Activated CD4-positive, alpha-beta memory T cell treated with anti-CD3 and anti-CD28 coated beads, Interleukin-2, amount 10 ng/mL, durations not matched to agents 7 days and 5 days (primary cell): ENCODE measurements at regions not wholly inside any gene's neighbourhood (a gene's known extent, or its start where the extent isn't known, plus 50 kb on each side); places are given as distances from the start of the nearest gene placed in this dataset.

Experiments used
- CTCF ChIA-PET: fragments of 350-600 bp; sonication (Branson Sonifier 250); formaldehyde crosslinking; loops from one replicate; lab custom pipeline; 2021; ENCODE audit warnings: antibody characterized with exemption, inconsistent platforms; lab: Charles Lee
- POLR2A ChIA-PET: fragments of 350-600 bp; sonication (Branson Sonifier 250); formaldehyde crosslinking; loops from one replicate; lab custom pipeline; 2021; ENCODE audit warnings: antibody characterized with exemption; lab: Charles Lee
- DNase-seq: peaks from one replicate; pipeline ENCODE4 v3.0.0-alpha.2; 2020
- H3K27ac Mint-ChIP-seq: one replicate; pipeline ENCODE4 v1.8.0; 2021; ENCODE audit warnings: mild to moderate bottlenecking, mixed read lengths
- H3K27me3 Mint-ChIP-seq: one replicate; pipeline ENCODE4 v1.8.0; 2021; ENCODE audit warnings: mixed read lengths
- H3K36me3 Mint-ChIP-seq: one replicate; pipeline ENCODE4 v1.8.0; 2021; ENCODE audit warnings: low read depth, mixed read lengths
- H3K4me1 Mint-ChIP-seq: one replicate; pipeline ENCODE4 v1.8.0; 2021; ENCODE audit warnings: mixed read lengths
- H3K4me3 Mint-ChIP-seq: one replicate; pipeline ENCODE4 v1.8.0; 2021; ENCODE audit warnings: mild to moderate bottlenecking, mixed read lengths
- H3K9me3 Mint-ChIP-seq: one replicate; pipeline ENCODE4 v1.8.0; 2021; ENCODE audit warnings: mixed read lengths

DNA sequence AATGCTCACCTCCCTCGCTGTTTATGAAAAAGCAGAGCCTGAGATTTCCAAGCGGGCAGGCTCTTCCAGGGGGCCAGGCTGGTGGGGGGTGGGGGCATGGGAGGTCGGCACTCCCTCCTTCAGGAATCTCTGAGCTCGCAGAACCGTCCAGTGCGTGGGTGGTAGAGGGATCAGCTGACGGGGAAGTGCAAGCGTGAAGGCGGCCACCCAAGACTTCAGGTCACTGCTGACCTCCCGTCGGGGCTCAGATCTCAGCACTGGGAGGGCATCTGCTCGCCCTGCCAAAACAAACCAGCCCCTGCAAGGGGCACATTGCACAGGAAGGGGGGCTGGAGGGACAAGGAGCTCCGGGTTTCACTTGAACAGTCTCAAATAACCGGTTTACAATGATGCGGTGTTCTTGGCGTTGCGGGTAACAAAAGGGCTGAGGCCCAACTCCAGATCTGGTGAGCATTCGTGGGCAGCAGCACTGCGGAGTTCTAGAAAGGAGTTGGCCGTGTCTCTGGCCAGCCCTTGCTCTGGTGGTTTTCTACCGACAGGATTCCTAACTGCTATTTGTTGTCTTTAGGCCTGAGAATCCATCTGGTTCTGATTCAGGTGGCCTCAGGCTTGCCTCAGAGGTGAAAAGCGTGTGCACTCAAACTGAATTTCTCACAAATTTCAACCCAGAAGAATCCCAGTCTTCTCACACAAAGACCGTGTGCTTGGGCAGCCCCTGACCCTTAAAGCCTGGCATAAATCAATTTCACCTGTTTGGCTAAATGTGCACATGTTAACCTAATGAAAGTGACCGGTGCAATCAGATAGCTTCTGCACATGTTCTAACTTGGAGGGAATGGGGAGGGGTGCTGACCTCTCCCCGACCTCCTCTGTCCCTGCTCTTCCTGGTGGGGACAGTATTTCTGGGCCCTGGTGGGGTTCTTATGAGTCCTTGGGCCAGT, 191.6 kb downstream of the MYLK4 start:
- H3K27me3 Mint-ChIP-seq, result peaks cover 74% of the 10 kb centered on the region

DNA sequence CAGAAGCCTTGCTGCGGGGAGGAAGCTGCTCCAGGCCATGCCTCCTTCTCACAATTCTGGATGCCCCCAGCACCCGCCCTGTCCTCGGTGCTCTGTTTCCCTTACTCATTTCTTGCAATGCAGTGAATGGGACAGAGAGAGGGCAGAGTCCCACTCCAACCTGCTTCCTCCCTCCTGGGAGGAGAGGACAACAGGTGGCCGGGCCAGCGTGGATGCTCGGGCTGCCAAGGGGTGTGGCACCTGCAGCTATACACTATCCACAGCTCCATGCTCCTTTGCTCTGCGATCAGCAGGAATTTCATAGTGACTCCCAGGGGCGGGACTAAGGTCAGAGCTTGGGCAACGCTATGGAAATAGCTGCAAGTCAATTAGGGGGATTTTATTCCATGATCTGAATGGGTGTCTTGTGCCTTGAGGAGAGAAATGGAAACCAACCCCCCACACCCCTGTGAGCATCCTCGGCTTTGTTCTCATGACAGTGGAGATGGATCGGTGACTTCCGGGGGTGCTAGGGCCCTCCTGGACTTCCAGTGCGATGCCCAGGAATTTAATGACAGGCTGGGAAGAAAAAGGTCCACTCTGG, 192.5 kb downstream of the MYLK4 start:
- ChIA-PET CTCF (no interaction called here), POLR2A (no interaction called here)
- no peak overlapping the region for H3K27ac Mint-ChIP-seq
- no peaks in the 10 kb centered on the region for H3K36me3 Mint-ChIP-seq
- H3K9me3 Mint-ChIP-seq, result no peaks in the 10 kb centered on the region
- H3K4me1 Mint-ChIP-seq, result peaks cover 4% of the 10 kb centered on the region
- DNase-seq, result no peak
- H3K4me3 Mint-ChIP-seq, result no peak overlapping the region
- peaks cover 72% of the 10 kb centered on the region for H3K27me3 Mint-ChIP-seq

More for the DNA sequence above, 191.6 kb downstream of the MYLK4 start:
- Mint-ChIP-seq H3K36me3 (no peaks in the 10 kb centered on the region), H3K4me3 (no peak overlapping the region), H3K9me3 (no peaks in the 10 kb centered on the region), H3K27ac (no peak overlapping the region), H3K4me1 (peaks cover 12% of the 10 kb centered on the region)
- POLR2A ChIA-PET, result no interaction called here
- CTCF ChIA-PET, result no interaction called here
- DNase-seq, result no peak

- no peak for DNase-seq
- Mint-ChIP-seq H3K9me3 (no peaks in the 10 kb centered on the region), H3K27me3 (peaks cover 73% of the 10 kb centered on the region), H3K36me3 (no peaks in the 10 kb centered on the region), H3K4me3 (no peak overlapping the region), H3K27ac (no peak overlapping the region), H3K4me1 (peaks cover 3% of the 10 kb centered on the region)
- ChIA-PET CTCF (no interaction called here), POLR2A (no interaction called here)
These were observed 193.5 kb downstream of the MYLK4 start for GRCh38 chr6:2557181-2557720.

- Mint-ChIP-seq H3K27me3 (peaks cover 68% of the 10 kb centered on the region), H3K9me3 (no peaks in the 10 kb centered on the region), H3K36me3 (no peaks in the 10 kb centered on the region), H3K27ac (no peak overlapping the region), H3K4me1 (no peaks in the 10 kb centered on the region), H3K4me3 (no peak overlapping the region)
- no peak for DNase-seq
- ChIA-PET POLR2A (no interaction called here), CTCF (no interaction called here)
These were observed 194.0 kb downstream of the MYLK4 start for GRCh38 chr6:2556761-2557160.

- Mint-ChIP-seq H3K27ac (no peak overlapping the region), H3K27me3 (peaks cover 70% of the 10 kb centered on the region), H3K4me1 (no peaks in the 10 kb centered on the region), H3K9me3 (no peaks in the 10 kb centered on the region), H3K4me3 (no peak overlapping the region), H3K36me3 (no peaks in the 10 kb centered on the region)
- DNase-seq, result no peak
- ChIA-PET POLR2A (no interaction called here), CTCF (interaction anchor here (0.6 to 0.7 kb wide), 2 partner anchors 27 to 181 kb away, joined by 3 to 11 read pairs; no protein-coding TSS in a partner anchor)
These were observed 196.0 kb downstream of the MYLK4 start for GRCh38 chr6:2554651-2555260.

DNA sequence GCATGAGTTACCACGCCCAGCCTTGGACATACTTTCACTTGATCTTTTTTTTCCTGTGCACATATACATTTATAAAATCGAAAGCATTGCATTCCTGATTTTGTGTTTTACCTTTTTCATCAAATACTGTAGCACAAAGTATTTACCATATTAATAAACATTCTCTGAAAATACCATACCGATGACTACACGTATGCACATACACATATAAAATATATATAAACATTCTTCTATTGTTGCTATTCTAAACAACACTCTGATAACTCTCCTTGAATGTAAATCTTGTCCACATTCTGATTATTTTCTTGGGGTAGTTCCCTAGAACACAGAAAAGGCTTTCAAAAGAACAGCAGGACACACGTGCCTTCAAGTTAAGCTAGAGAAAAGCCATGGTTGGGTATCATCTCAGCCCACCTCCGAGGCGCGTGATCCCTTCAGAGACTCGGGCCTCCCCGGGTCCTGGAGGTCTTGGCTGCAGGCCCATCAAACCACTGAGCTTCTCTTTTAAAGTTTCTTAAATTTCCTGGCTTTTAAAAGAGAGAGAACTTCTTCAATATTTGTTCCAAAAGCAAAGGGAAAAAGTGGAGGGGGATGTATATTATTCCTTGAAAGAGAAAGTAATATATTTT, 198.1 kb downstream of the MYLK4 start:
- ChIA-PET CTCF (no interaction called here), POLR2A (no interaction called here)
- DNase-seq, result no peak
- Mint-ChIP-seq H3K36me3 (peaks cover 4% of the 10 kb centered on the region), H3K4me1 (no peaks in the 10 kb centered on the region), H3K27ac (no peak overlapping the region), H3K4me3 (no peak overlapping the region), H3K27me3 (peaks cover 76% of the 10 kb centered on the region), H3K9me3 (no peaks in the 10 kb centered on the region)

DNA sequence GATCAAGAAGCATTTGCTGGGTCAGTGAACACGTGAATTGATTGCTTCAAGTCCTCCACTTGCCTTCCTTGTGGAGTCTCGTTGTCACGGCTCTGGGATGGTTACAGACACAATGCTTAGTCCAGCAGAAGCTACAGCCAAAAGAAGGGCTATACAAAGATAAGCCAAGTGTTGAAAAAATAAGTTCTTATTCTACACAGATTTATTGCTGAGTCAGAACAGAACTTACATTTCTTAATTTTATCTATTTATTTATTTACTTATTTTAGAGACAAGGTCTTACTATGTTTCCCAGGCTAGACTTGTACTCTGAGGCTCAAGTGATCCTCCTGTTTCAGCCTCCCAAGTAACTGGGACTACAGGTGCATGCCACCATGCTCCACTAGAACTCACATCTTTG, 199.0 kb downstream of the MYLK4 start:
- H3K27ac Mint-ChIP-seq, result no peak overlapping the region
- H3K9me3 Mint-ChIP-seq, result no peaks in the 10 kb centered on the region
- CTCF ChIA-PET, result no interaction called here
- peaks cover 77% of the 10 kb centered on the region for H3K27me3 Mint-ChIP-seq
- peaks cover 1% of the 10 kb centered on the region for H3K4me1 Mint-ChIP-seq
- DNase-seq, result no peak
- peaks cover 4% of the 10 kb centered on the region for H3K36me3 Mint-ChIP-seq
- POLR2A ChIA-PET, result no interaction called here
- H3K4me3 Mint-ChIP-seq, result no peak overlapping the region

GRCh38 chr6:2550247-2550646, 200.5 kb downstream of the MYLK4 start:
- Mint-ChIP-seq H3K27ac (no peak overlapping the region), H3K27me3 (peaks cover 80% of the 10 kb centered on the region)
- CTCF ChIA-PET, result no interaction called here

DNA sequence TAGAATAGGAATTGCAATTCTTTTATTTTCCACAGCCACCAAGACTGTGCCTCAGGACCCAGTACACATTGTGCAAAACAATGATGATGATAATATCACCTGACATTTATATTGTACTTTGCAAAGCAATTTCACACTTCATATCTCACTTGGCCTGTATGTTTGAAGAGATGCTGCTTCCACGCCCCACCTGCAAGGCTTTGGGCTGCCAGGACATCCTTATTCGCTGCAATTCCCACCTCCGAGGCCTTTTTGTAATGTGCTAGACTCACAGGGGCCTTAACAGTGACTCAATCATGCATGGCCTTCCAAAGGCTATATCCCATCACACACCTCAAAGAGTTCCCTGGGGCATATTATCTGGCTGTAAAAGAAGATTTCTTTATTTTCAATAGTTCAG, 200.9 kb downstream of the MYLK4 start:
- no peaks in the 10 kb centered on the region for H3K9me3 Mint-ChIP-seq
- ChIA-PET POLR2A (no interaction called here), CTCF (no interaction called here)
- no peak for DNase-seq
- H3K36me3 Mint-ChIP-seq, result peaks cover 4% of the 10 kb centered on the region
- H3K27ac Mint-ChIP-seq, result no peak overlapping the region
- peaks cover 1% of the 10 kb centered on the region for H3K4me1 Mint-ChIP-seq
- H3K27me3 Mint-ChIP-seq, result peaks cover 79% of the 10 kb centered on the region
- H3K4me3 Mint-ChIP-seq, result no peak overlapping the region

More at GRCh38 chr6:2550247-2550646, 200.5 kb downstream of the MYLK4 start:
- Mint-ChIP-seq H3K36me3 (peaks cover 4% of the 10 kb centered on the region), H3K9me3 (no peaks in the 10 kb centered on the region), H3K4me3 (no peak overlapping the region), H3K4me1 (peaks cover 1% of the 10 kb centered on the region)
- DNase-seq, result no peak
- POLR2A ChIA-PET, result no interaction called here

- DNase-seq, result no peak
- Mint-ChIP-seq H3K27ac (no peak overlapping the region), H3K36me3 (peaks cover 10% of the 10 kb centered on the region), H3K9me3 (no peaks in the 10 kb centered on the region), H3K4me3 (no peak overlapping the region), H3K4me1 (peaks cover 18% of the 10 kb centered on the region), H3K27me3 (peaks cover 81% of the 10 kb centered on the region)
- ChIA-PET POLR2A (interaction anchor here (1.1 kb wide), 1 partner anchor 13 kb away, joined by 3 read pairs; no protein-coding TSS in a partner anchor), CTCF (no interaction called here)
These were observed 203.4 kb downstream of the MYLK4 start for GRCh38 chr6:2547355-2547754.

- H3K27me3 Mint-ChIP-seq, result peaks cover 84% of the 10 kb centered on the region
- CTCF ChIA-PET, result no interaction called here
These were observed 203.8 kb downstream of the MYLK4 start for GRCh38 chr6:2546901-2547300.

DNA sequence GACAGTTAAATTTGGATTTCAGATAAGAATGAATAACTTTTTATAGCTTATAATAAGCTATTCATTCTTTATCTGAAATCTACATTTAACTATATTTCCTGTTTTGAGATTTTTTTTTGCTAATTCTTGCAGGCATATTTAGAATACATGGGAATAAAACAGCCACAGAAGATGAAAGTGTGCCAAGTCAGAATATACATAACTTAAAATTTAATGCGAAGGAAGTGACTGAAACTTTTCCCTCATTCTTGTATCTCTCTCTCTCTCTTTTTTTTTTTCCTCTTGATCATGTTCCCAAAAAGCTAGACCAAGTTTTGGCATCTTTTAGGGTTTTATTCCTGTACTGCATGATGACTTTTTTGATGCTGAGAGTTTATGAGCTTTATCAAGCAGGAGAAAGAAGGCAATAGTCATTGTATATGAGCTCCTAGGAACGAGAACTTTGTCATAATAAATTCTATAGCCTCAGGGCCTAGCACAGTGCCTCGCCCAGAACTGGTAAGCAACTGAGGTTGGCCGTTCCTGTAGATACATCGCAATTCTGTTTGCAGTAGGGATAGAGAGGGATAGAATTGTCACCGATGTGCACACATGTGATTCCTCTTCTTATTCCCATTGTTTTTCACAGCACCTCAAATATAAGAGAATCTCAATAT, 205.2 kb downstream of the MYLK4 start:
- H3K27ac Mint-ChIP-seq, result no peak overlapping the region
- H3K4me3 Mint-ChIP-seq, result no peak overlapping the region
- peaks cover 8% of the 10 kb centered on the region for H3K9me3 Mint-ChIP-seq
- H3K36me3 Mint-ChIP-seq, result peaks cover 21% of the 10 kb centered on the region
- ChIA-PET POLR2A (interaction anchor here (1.7 kb wide), 1 partner anchor 13 kb away, joined by 5 read pairs; no protein-coding TSS in a partner anchor), CTCF (interaction anchor here (1.0 to 2.2 kb wide), 4 partner anchors 12 to 991 kb away, joined by 3 to 11 read pairs (median 6); no protein-coding TSS in a partner anchor)
- peaks cover 82% of the 10 kb centered on the region for H3K27me3 Mint-ChIP-seq
- DNase-seq, result no peak
- peaks cover 32% of the 10 kb centered on the region for H3K4me1 Mint-ChIP-seq

More at GRCh38 chr6:2546901-2547300, 203.8 kb downstream of the MYLK4 start:
- peaks cover 3% of the 10 kb centered on the region for H3K9me3 Mint-ChIP-seq
- POLR2A ChIA-PET, result interaction anchor here (1.1 kb wide), 1 partner anchor 12 kb away, joined by 3 read pairs; no protein-coding TSS in a partner anchor
- H3K4me3 Mint-ChIP-seq, result no peak overlapping the region
- no peak for DNase-seq
- peaks cover 10% of the 10 kb centered on the region for H3K36me3 Mint-ChIP-seq
- no peak overlapping the region for H3K27ac Mint-ChIP-seq
- H3K4me1 Mint-ChIP-seq, result peaks cover 23% of the 10 kb centered on the region
